ENCODE measurements at regions not wholly inside any gene's neighbourhood (a gene's known extent, or its start where the extent isn't known, plus 50 kb on each side); places are given as distances from the start of the nearest gene placed in this dataset.

DNA sequence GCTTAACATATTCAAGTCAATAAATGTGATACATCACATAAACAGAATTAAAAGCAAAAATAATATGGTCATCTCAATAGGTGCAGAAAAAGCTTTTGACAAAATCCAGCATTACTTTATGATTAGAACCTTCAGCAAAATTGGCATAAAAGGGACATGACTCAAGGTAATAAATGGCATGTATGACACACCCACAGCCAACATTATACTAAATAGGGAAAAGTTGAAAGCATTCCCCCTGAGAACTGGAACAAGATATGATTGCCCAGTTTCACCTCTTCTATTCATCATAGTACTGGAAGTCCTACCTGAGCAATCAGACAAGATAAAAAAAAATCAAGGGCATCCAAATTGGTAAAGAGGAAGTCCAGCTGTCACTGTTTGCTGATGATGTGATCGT, 594.7 kb downstream of the DIPK2A start:
- no peak for DNase-seq (ENCODE audit: low read depth)
- TF ChIP-seq, protein P1, sequence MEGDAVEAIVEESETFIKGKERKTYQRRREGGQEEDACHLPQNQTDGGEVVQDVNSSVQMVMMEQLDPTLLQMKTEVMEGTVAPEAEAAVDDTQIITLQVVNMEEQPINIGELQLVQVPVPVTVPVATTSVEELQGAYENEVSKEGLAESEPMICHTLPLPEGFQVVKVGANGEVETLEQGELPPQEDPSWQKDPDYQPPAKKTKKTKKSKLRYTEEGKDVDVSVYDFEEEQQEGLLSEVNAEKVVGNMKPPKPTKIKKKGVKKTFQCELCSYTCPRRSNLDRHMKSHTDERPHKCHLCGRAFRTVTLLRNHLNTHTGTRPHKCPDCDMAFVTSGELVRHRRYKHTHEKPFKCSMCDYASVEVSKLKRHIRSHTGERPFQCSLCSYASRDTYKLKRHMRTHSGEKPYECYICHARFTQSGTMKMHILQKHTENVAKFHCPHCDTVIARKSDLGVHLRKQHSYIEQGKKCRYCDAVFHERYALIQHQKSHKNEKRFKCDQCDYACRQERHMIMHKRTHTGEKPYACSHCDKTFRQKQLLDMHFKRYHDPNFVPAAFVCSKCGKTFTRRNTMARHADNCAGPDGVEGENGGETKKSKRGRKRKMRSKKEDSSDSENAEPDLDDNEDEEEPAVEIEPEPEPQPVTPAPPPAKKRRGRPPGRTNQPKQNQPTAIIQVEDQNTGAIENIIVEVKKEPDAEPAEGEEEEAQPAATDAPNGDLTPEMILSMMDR (IDR thresholded peaks at IDR 0.05; ENCODE audit: insufficient read depth, low read length), result no peak
- H3K4me3 ChIP-seq (ENCODE audit: low read depth, low read length), result no peak overlapping the region

DNA sequence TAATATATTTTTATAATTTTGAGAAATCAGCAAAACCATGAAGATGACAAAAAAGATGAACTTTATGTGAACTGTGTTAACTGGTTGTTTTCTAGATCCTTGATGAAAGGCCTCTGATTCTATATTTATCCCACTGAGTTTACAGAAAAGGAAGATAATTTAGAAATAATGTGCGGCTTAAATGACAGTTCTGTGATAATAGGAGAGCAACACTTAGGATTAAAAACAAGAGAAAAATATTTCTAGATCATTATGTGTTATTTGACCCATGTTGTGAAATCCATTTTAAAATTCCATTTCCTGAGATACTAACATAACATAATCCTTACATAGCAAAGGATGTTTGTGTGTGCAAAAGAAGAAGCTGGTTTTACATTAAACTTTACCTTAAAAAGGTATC, 598.0 kb downstream of the DIPK2A start:
- H3K4me3 ChIP-seq (ENCODE audit: low read depth, low read length), result no peak overlapping the region
- TF ChIP-seq, protein P1 (IDR thresholded peaks at IDR 0.05; ENCODE audit: insufficient read depth, low read length), result no peak
- DNase-seq (ENCODE audit: low read depth), result no peak

DNA sequence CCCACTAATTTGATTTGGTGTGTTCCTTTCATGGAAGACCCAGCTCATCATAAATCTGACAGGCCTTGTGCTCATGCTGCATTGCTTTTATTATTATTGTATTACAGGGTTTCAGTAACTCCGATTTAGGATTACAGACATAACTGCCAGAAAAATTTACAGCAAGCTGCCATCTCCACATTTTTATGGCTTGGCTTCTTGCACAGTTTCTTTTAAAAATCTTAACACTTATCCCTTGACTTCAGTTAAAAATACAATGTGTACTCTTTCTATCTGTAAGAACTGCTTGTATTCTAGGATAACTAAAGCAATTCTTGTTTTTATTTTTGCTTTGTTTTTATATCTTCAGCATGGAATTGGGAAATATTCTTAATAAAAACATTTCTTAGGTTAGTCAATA, 612.2 kb downstream of the DIPK2A start:
- no peak for DNase-seq (ENCODE audit: low read depth)
- no peak overlapping the region for H3K4me3 ChIP-seq (ENCODE audit: low read depth, low read length)
- TF ChIP-seq, protein P1 (IDR thresholded peaks at IDR 0.05; ENCODE audit: insufficient read depth, low read length), result no peak

DNA sequence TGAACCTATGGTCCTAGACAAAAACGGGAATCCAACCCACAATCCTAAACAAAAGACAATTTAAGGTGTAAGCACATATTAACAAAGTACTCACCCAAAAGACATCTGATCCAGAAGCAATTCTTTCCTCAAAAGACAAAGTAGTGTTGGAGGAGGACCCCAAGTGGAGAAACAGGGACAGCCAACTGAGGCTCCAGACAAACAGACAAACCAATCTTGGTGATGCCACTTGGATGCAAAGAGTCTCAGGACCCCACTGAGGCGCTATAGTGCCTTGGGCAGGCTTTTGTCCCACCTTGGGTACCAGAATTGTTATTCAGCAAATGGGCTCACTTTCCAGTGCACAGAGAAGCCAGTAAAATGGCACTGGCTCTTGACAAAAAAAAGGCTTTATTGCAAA, 613.8 kb downstream of the DIPK2A start:
- TF ChIP-seq, protein P1 (IDR thresholded peaks at IDR 0.05; ENCODE audit: insufficient read depth, low read length), result no peak
- H3K4me3 ChIP-seq (ENCODE audit: low read depth, low read length), result no peak overlapping the region
- no peak for DNase-seq (ENCODE audit: low read depth)

DNA sequence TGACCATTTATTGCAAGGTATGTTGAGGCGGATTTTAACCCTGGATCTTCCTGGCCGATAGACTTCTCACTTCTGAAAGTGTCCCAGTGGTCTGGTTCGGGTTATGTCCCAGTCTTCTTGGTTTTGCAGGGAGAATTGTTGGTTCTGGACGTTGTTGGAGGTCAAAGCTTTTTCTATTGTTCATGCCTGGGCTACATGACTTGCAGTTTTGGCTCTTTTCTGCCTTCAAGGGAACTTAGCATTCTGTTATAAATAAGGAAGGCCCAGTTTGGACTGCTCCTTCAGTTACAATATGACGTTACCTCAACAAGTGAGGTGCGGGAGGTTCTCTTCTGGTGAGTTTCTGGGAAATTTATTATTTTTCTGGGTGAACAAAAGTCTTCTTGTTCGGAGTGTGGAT, 614.3 kb downstream of the DIPK2A start:
- no peak for DNase-seq (ENCODE audit: low read depth)
- no peak overlapping the region for H3K4me3 ChIP-seq (ENCODE audit: low read depth, low read length)
- TF ChIP-seq, protein P1 (IDR thresholded peaks at IDR 0.05; ENCODE audit: insufficient read depth, low read length), result no peak

DNA sequence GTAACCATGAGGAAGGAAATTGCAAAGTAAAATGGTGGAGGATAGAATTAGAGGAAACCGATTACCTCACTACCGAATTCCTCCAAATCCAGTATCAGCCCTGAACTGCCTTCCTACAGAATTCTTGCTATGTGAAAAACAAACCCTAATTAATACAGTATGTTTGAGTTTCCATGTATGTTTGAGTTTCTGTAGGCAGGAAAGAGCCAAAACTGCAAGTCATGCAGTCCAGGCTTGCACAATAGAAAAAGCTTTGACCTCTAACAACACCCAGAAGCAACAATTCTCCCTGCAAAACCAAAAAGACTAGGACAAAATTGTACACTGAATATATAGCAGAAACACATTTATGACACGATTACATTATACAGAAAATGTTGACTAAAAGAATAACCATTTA, 614.8 kb downstream of the DIPK2A start:
- TF ChIP-seq, protein P1 (IDR thresholded peaks at IDR 0.05; ENCODE audit: insufficient read depth, low read length), result no peak
- H3K4me3 ChIP-seq (ENCODE audit: low read depth, low read length), result no peak overlapping the region
- DNase-seq (ENCODE audit: low read depth), result peak; percentile 76

DNA sequence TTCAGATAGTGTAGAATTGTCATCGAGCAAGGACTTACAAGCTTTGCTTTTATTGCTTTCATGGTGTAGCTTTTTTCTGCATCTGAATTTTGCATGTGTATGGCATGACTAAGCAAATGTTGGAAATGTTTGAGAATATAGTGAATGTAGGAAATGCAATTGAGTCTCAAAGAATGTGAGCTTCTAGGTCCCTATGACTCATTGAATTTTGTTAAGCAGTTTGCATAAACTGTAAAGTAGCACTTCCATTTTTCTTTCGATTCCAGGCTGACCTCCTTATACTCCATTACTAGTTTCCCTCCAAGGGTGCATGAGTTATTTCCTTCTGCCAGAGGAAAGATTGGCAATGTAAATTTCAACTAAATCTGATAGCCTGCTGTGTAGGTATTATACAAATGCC, 619.2 kb downstream of the DIPK2A start:
- H3K4me3 ChIP-seq (ENCODE audit: low read depth, low read length), result no peak overlapping the region
- peak; percentile 84 for DNase-seq (ENCODE audit: low read depth)
- TF ChIP-seq, protein P1 (IDR thresholded peaks at IDR 0.05; ENCODE audit: insufficient read depth, low read length), result no peak

Measured in fibroblast of the aortic adventitia (primary cell).